ENCODE measurements at regions not wholly inside any gene's neighbourhood (a gene's known extent, or its start where the extent isn't known, plus 50 kb on each side); places are given as distances from the start of the nearest gene placed in this dataset.

DNA sequence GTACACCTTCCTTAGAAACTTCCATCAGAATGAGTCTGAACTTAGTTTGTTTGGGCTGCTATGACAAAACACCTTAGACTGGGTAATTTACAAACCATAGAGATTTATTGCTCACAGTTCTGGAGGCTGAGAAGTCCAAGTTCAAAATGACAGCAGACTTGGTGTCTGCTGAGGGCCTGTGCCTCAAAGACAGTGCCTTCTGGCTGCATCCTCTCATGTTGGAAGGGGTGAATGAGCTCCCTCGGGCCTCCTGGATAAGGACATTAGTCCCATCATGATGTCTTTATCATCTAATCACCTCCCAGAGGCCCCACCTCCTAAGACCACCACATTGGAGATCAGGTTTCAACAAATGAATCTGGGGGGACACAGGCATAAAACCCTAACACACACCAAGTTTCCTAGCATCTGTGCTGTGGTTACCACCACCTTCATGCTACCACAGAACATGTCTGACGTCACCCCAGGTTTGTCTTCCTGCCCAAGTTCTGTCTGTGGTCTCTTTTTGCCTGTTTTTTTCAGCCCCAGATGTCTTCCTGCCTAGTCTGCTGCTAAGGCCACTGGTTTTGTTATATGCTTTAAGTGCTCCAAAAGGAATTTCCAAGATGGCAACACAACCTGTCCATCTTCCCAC lies 150.9 kb upstream of the COBL start:
- H4K8ac ChIP-seq (ENCODE audit: extremely low read depth, insufficient read depth, low read length): no peak overlapping the region
- H3K36me3 ChIP-seq (ENCODE audit: control insufficient read depth in 2 of 4, insufficient read depth in 4 of 4, low read length in 3 of 4): no peaks in the 10 kb centered on the region
- no peak overlapping the region for H2BK5ac ChIP-seq (ENCODE audit: low read depth, low read length)
- no peaks in the 10 kb centered on the region for H4K20me1 ChIP-seq (replicated peaks in 1 of 2; ENCODE audit: control insufficient read depth in 1 of 2, insufficient read depth in 2 of 2, low read length in 2 of 2)
- H3K9me3 ChIP-seq (ENCODE audit: insufficient read depth in 2 of 2, low read depth in 1 of 2, low read length in 1 of 2): no peaks in the 10 kb centered on the region
- no peak overlapping the region for H3K56ac ChIP-seq (replicated peaks; ENCODE audit: insufficient read length, low read depth, low read length)
- no peak overlapping the region for H3K4me3 ChIP-seq (ENCODE audit: extremely low read depth in 1 of 4, insufficient read depth in 2 of 4, low read depth in 3 of 4, low read length in 4 of 4)
- H4K91ac ChIP-seq (replicated peaks; ENCODE audit: insufficient read length, low read length): no peak overlapping the region
- no peak overlapping the region for H3K9ac ChIP-seq (replicated peaks in 1 of 4; ENCODE audit: extremely low read depth in 1 of 4, low read depth in 3 of 4, low read length in 3 of 4)
- CTCF ChIA-PET (ENCODE audit: partially characterized antibody): interaction anchor here (2.2 kb wide), 1 partner anchor 10 kb away, joined by 10 read pairs; no protein-coding TSS in a partner anchor
- H2BK12ac ChIP-seq (ENCODE audit: low read depth, low read length): no peak overlapping the region
- H3K14ac ChIP-seq (ENCODE audit: insufficient read length): no peak overlapping the region
- no peak overlapping the region for H2BK15ac ChIP-seq (ENCODE audit: low read length)
- H4K5ac ChIP-seq (ENCODE audit: insufficient read length, low read depth, low read length): no peak overlapping the region
- no peak for FAIRE-seq
- peaks cover 3% of the 10 kb centered on the region; the same call in 1 of the 2 replicates for H3K23me2 ChIP-seq (ENCODE audit: low read depth, low read length)
- no peak overlapping the region for H3K4ac ChIP-seq (replicated peaks; ENCODE audit: insufficient read length, low read depth, low read length)
- no peak overlapping the region for H3K4me2 ChIP-seq (ENCODE audit: insufficient read depth in 1 of 2, low read depth in 2 of 2, low read length in 2 of 2)
- TF ChIP-seq ATF3 (IDR thresholded peaks at IDR 0.05; ENCODE audit: insufficient read depth, low read depth, low read length): no peak
- no peak for TF ChIP-seq CBX5 (IDR thresholded peaks at IDR 0.05; ENCODE audit: low read depth, low read length)
- TF ChIP-seq EZH2 (IDR thresholded peaks at IDR 0.05; ENCODE audit: low read depth, low read length, severe bottlenecking): no peak
- no peak for TF ChIP-seq MAFK (IDR thresholded peaks at IDR 0.05; ENCODE audit: low read depth, low read length)
- TF ChIP-seq POLR2AphosphoS5 (IDR thresholded peaks at IDR 0.05; ENCODE audit: low read depth, low read length): no peak
- no peak for TF ChIP-seq BRCA1 (IDR thresholded peaks at IDR 0.05; ENCODE audit: low read depth, low read length)
- TF ChIP-seq CEBPB (IDR thresholded peaks at IDR 0.05; ENCODE audit: low read depth, low read length): no peak
- no peak for TF ChIP-seq GTF2F1 (IDR thresholded peaks at IDR 0.05; ENCODE audit: borderline replicate concordance, low read depth, low read length)
- no peak for TF ChIP-seq JUN (IDR thresholded peaks at IDR 0.05; ENCODE audit: low read depth, low read length)
- no peak for TF ChIP-seq HDAC6 (IDR thresholded peaks at IDR 0.05; ENCODE audit: low read depth, low read length)
- no peak for TF ChIP-seq E2F6 (IDR thresholded peaks at IDR 0.05)
- H3K23ac ChIP-seq (ENCODE audit: insufficient read length): no peak overlapping the region
- no peaks in the 10 kb centered on the region for H3K79me1 ChIP-seq (ENCODE audit: low read depth, low read length)
- no peak overlapping the region for H2AFZ ChIP-seq (ENCODE audit: low read length)
- no peak overlapping the region for H3K18ac ChIP-seq (ENCODE audit: extremely low read depth, low read length)
- no peak overlapping the region for H2AK5ac ChIP-seq (ENCODE audit: low read depth, low read length)
- H3K4me1 ChIP-seq (replicated peaks in 1 of 4; ENCODE audit: control insufficient read depth in 3 of 4, insufficient read depth in 4 of 4, low read length in 3 of 4): peaks cover 0 to 11% (median 7%) of the 10 kb centered on the region in 4 experiments; a peak in 5 of 7 replicates
- whole genome bisulfite sequencing, 2 experiments (ENCODE audit: extremely low coverage in 1 of 2, insufficient coverage in 1 of 2, insufficient read length in 1 of 2, insufficient replicate concordance in 2 of 2, low coverage in 1 of 2, low lambda C conversion rate in 2 of 2, missing lambda C conversion rate in 1 of 2): 92% methylated on average over 2 of the region's 2 CpGs; no CpG with 5 or more reads in 1 of the 2 experiments
- no peaks in the 10 kb centered on the region for H3K79me2 ChIP-seq (ENCODE audit: control insufficient read depth in 1 of 2, insufficient read depth in 2 of 2, low read length in 2 of 2)
- POLR2A ChIA-PET (ENCODE audit: partially characterized antibody): no interaction called here
- no peak overlapping the region for H2BK120ac ChIP-seq (replicated peaks; ENCODE audit: low read depth, low read length)
- H3K27ac ChIP-seq (ENCODE audit: low read depth, low read length): no peak overlapping the region
- DNase-seq (ENCODE audit: low read depth in 1 of 2, low spot score in 2 of 2): no peak
- H3K27me3 ChIP-seq (replicated peaks in 1 of 4; ENCODE audit: control insufficient read depth in 3 of 4, extremely low read depth in 1 of 4, insufficient read depth in 3 of 4, low read length in 3 of 4): peaks cover 0 to 13% (median 10%) of the 10 kb centered on the region in 4 experiments; a peak in 4 of 7 replicates
- no peak overlapping the region for H2BK20ac ChIP-seq (ENCODE audit: low read length)

All from H1 (cell line).